Uterus (tissue), 2 donors: ENCODE measurements at regions not wholly inside any gene's neighbourhood (a gene's known extent, or its start where the extent isn't known, plus 50 kb on each side); places are given as distances from the start of the nearest gene placed in this dataset.

Experiments used
- CTCF ChIP-seq, 4 experiments: fragments of 200-600 bp in 2 of 4; fragments of 450-650 bp in 2 of 4; sonication (generic) in 2 of 4; IDR thresholded peaks; one replicate each; pipeline ENCODE4 v1.5.1; 2016 to 2019; ENCODE audit warnings: antibody characterized with exemption in 4 of 4, mild to moderate bottlenecking in 2 of 4, moderate library complexity in 1 of 4
- POLR2A ChIP-seq, 2 donors: fragments of 450-650 bp; IDR thresholded peaks; one replicate each; pipeline ENCODE4 v1.6.1; 2016; ENCODE audit warnings: antibody characterized with exemption in 2 of 2, mild to moderate bottlenecking in 1 of 2, moderate library complexity in 1 of 2

GRCh38 chr3:80113331-80113730 lies 345.5 kb upstream of the ROBO1 start:
- no peak for TF ChIP-seq CTCF (IDR thresholded peaks at IDR 0.05)
- TF ChIP-seq POLR2A (IDR thresholded peaks at IDR 0.05): no peak
